PC-9 (cell line): ENCODE measurements at regions not wholly inside any gene's neighbourhood (a gene's known extent, or its start where the extent isn't known, plus 50 kb on each side); places are given as distances from the start of the nearest gene placed in this dataset.

ENCODE experiments used
- CTCF ChIP-seq: fragments of 200-600 bp; sonication (generic); conservative IDR thresholded peaks from 2 replicates; pipeline ENCODE4 v1.6.1; 2017; ENCODE audit warnings: mixed run types, antibody characterized with exemption, mild to moderate bottlenecking, moderate library complexity
- EZH2 ChIP-seq: fragments of 200-600 bp; sonication (generic); IDR thresholded peaks from 2 replicates; pipeline ENCODE4 v1.8.0; 2017; ENCODE audit warnings: antibody characterized with exemption, low read depth

GRCh38 chr9:120065151-120065550 lies 514.8 kb downstream of the CDK5RAP2 start:
- TF ChIP-seq CTCF (no peak), EZH2 (no peak)
